GM19043 (cell line): ENCODE measurements at regions not wholly inside any gene's neighbourhood (a gene's known extent, or its start where the extent isn't known, plus 50 kb on each side); places are given as distances from the start of the nearest gene placed in this dataset.
A peak's percentile ranks its signal among the peaks of the same experiment; 100 is the strongest.

Source experiments
- ATAC-seq: cut with Tn5 transposase; IDR thresholded peaks from one replicate; pipeline ENCODE4 v1.9.1; 2021; ENCODE audit warnings: low read depth; ENCODE audit not compliant: unreplicated experiment

GRCh38 chr10:55305285-55305684 is 504.3 kb upstream of the PCDH15 start:
- ATAC-seq, result no peak

DNA sequence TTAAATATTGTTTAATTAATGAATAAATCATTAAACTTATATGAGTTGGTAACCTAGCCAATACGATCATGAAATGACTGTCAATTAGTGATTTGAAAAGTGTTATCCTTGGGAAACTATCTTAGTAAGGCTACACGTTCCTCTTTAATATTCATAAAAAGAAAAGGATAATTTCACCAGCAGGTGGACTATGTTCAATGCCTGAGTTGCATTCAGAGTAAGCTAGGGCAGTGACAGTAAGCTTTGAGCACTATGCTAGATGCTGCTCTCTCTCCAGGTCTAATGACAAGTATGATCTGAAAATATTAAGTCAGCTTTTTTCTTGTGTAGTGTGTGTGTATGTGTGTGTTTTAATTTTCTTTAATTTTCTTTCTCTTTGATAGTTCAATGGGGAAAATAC is 486.3 kb upstream of the PCDH15 start:
- no peak for ATAC-seq

- ATAC-seq, result no peak
Observed at GRCh38 chr10:55283031-55283430, 482.0 kb upstream of the PCDH15 start.

- ATAC-seq, result no peak
Observed at GRCh38 chr10:55280696-55281095, 479.7 kb upstream of the PCDH15 start.

- no peak for ATAC-seq
Observed at GRCh38 chr10:55277549-55277948, 476.5 kb upstream of the PCDH15 start.

DNA sequence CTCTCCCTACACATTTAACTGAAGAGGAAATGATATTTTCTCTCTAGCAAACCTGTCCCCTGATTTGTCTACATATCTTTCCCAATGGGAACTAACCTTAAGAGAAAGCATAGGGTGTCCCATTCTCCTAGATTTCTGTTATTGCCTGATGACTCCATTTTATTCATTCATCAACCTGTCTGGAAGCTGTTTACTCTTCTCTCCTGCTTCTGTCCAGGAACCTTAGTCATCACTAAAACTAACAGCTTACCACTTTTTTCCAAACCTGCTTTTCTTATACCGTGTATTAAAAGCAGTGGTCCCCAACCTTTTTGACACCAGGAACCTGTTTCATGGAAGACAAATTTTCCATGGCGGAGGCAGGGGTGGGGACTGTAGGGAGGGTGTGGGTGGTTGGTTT is 473.3 kb upstream of the PCDH15 start:
- no peak for ATAC-seq

GRCh38 chr10:55273946-55274345 is 472.9 kb upstream of the PCDH15 start:
- ATAC-seq, result no peak

- ATAC-seq, result no peak
Observed at GRCh38 chr10:55272886-55273285, 471.9 kb upstream of the PCDH15 start.

DNA sequence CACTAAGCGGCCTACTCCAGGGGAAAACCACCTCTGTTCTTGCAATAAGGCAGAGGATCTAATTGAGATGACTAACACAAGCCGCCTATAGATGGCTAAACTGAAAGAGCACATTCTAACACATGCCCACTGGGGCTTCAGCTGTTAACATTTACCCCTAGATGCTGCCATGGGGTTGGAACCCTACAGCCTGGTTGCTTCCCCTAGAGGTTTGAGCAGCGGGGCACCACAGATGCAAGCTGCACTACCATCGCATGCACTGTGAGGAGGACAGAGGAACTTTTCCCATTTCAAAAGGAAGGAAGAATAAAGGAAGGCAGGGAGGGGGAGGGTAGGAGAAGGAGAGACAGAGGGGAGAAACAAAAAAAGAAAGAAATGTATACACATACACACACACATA is 465.8 kb upstream of the PCDH15 start:
- ATAC-seq, result no peak

DNA sequence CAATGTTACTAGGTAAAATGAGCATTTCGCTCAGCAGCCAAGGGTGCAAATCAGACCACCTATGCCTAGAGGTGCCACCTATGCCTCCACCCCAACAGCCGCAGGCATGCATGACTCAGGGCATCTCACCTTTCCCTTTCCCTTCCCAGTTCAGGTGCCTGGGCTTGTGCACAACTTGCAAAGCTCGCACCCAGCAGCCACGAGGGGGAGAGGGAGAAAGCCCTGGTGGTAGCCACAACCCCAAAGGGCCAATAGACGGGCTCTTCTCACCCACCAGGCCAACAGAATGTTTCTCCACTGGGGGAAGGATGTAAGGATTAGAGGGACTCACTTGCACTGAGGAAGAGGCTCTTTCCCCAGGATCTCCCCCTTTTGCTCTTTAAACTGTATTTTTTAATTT is 462.3 kb upstream of the PCDH15 start:
- ATAC-seq, result no peak

GRCh38 chr10:55242544-55242943 is 441.5 kb upstream of the PCDH15 start:
- no peak for ATAC-seq

DNA sequence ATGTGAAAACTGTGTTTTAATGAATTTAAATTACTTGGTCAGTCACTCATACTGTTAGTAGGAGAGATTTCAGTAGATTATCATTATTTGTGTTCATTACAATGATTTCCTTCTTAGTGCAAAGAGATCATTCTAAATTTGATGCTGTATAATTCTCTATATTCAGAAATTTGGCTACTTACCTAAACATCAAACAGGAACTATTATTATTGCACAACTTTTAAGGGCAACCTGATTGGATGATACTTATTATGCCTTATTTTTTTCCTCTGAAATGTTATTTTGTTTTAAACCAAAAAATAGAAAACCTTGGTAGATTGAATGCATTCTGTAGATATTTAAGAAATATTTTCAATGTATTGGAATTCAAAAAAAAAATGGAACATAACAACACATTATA is 436.4 kb upstream of the PCDH15 start:
- ATAC-seq, result no peak

DNA sequence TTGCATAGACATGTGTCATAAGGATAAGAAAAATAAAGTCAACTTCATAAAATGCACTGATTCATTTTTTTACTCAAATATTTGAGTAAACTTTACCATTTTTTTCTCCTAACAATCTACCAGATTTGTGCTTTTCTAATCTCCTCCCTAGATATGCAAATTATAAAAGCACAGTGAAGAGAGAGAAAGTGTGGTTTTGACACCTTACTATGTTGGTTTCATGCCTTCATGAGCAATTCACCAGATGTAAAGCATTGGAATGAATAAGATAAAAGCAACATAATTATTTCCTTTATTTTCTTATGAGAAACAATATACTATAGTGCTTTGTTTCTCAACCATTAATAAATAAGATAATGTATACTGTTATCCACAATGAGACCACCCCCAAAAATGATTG is 432.5 kb upstream of the PCDH15 start:
- ATAC-seq, result peak; percentile 78

DNA sequence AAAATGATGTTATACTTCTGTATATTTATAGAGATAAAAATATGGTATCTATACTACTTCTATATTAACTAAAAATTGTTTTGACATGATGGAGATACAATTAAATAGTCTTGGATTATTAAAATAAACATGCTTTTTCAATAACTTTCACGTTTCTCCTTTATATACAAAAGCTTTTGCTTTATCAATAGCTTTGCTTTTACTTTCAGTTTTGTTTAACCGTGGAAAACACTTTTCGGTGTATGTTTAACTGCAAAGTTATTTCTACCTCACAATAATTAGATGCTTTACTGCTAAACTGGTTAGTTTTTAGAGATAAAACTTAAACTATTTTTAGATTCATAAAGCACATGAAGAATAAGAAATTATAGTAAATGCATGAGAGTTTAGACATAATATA is 432.1 kb upstream of the PCDH15 start:
- ATAC-seq, result no peak

DNA sequence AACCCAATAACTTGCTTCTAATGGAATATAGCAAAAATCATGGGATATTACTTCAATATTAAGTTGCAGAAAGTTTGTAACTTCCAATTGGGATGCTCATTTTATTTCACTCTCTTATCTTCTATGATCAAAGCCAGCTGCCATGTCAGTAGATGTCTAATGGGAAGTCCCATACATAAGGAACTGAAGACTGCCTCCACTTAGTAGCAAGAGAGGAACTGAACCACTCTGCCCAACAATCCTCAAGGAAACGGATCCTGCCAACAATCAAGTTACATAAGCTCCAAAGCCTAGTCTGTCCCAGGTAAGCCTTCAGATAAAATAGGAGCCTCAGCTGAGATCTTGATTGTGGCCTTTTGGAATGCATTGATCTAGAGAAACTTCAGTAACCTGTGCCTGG is 431.5 kb upstream of the PCDH15 start:
- no peak for ATAC-seq

- ATAC-seq, result no peak
Observed at GRCh38 chr10:55227967-55228366, 426.9 kb upstream of the PCDH15 start.

DNA sequence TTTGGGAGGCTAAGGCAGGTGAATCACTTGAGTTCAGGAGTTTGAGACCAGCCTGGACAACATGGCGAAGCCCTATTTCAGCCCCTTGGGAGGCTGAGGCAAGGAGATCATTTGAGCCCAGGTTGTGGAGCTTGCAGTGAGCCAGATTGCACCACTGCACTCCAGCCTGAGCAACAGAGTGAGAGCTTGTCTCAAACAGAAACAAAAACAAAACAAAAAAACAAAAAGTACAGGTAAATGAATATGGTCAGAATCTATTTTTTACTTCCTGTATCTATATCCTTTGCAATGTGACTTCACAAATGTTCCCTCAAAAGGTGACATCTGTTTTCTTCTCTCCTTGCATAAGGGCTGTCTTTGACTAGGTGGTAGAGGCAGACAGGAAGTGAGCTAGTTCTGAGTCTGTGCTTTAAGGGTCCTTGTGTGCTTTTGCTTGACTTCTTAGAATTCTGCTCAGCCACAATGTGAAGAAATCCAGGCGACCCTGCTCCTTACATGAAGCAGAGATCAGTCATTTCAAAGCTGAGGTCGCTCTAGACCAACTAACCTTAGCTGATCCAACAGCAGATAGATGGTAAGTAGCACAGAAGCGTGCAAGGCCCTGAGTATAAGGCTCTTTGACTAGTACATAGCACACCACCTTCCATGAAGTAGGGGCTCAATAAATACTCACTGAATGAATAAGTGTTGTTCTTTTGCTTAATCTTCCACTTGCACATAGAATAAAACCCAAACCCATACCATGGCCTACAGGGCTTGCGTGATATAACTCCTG is 423.2 kb upstream of the PCDH15 start:
- ATAC-seq, result no peak

DNA sequence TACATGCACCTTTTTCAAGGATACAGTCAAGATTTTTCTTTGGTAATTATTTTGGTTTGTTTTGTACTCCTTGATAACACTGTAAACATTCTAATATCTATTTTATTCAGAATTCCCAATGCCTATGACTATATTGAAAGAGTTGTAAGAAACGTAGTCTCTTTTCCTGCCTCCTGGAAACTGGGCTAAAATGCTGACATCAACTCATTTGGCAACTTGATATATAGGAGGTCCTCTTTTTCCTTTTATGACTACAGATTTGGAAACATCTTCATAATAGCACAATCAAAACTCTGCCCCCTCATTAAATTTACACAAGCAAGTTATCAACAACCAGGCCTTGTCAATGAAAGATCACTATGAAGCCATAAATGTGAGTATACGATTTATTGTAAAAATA is 422.3 kb upstream of the PCDH15 start:
- ATAC-seq, result no peak

GRCh38 chr10:55220975-55221374 is 419.9 kb upstream of the PCDH15 start:
- no peak for ATAC-seq

DNA sequence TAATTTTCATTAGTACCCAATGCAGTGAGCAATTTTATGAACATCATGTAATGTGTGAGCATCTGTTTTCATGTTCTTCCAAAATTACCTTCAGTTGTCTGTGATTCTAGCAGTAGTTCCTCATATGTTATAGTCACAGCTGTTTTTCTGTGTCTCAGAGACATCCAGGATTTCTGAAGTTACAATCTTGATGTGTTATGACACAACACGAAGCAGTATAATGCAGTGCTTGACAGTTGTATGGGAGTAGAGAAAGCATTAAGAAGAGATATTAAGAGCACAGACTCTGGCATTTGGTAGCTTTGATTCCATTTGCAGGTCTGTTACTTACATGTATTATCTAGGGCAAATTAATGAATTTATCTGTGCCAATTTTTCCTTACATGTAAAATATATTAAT is 414.7 kb upstream of the PCDH15 start:
- ATAC-seq, result no peak

DNA sequence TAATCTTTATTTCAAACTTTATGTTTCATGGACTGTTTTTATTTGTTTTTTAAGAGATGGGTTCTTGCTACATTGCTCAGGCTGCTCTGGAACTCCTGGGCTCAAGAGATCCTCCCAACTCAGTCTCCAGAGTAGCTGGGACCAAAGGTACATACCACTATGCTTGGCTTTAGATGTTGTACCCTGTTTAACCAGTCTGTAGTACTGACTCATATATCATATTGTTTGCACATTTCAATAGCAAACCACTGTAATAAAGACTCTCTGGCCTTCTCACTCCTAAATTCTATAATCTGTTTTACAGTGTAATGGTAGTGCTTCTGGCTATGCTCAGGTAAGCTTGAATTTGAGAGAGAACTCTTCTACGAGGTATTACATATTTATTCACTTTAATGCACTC is 413.6 kb upstream of the PCDH15 start:
- no peak for ATAC-seq

- ATAC-seq, result no peak
Observed at GRCh38 chr10:55212051-55212450, 411.0 kb upstream of the PCDH15 start.

- ATAC-seq, result no peak
Observed at GRCh38 chr10:55203874-55204273, 402.8 kb upstream of the PCDH15 start.
